AG10803 (cell line): ENCODE measurements at regions not wholly inside any gene's neighbourhood (a gene's known extent, or its start where the extent isn't known, plus 50 kb on each side); places are given as distances from the start of the nearest gene placed in this dataset.

Experiments used
- DNase-seq: peaks from one replicate; pipeline ENCODE4 v3.0.0; 2010; ENCODE audit warnings: low read depth
- H3K4me3 ChIP-seq: 2 replicates; pipeline ENCODE4 v1.5.1; 2011; ENCODE audit warnings: mild to moderate bottlenecking, low read length, control low read depth
- TF ChIP-seq, protein P1 (sequence below): conservative IDR thresholded peaks from 2 replicates; pipeline ENCODE4 v1.5.1; 2011; ENCODE audit warnings: mild to moderate bottlenecking, low read length, control low read depth, inconsistent platforms

- TF ChIP-seq, protein P1, sequence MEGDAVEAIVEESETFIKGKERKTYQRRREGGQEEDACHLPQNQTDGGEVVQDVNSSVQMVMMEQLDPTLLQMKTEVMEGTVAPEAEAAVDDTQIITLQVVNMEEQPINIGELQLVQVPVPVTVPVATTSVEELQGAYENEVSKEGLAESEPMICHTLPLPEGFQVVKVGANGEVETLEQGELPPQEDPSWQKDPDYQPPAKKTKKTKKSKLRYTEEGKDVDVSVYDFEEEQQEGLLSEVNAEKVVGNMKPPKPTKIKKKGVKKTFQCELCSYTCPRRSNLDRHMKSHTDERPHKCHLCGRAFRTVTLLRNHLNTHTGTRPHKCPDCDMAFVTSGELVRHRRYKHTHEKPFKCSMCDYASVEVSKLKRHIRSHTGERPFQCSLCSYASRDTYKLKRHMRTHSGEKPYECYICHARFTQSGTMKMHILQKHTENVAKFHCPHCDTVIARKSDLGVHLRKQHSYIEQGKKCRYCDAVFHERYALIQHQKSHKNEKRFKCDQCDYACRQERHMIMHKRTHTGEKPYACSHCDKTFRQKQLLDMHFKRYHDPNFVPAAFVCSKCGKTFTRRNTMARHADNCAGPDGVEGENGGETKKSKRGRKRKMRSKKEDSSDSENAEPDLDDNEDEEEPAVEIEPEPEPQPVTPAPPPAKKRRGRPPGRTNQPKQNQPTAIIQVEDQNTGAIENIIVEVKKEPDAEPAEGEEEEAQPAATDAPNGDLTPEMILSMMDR, result no peak
- DNase-seq, result no peak
- H3K4me3 ChIP-seq, result no peak overlapping the region
Measured at GRCh38 chr6:63440594-63440993, 120.8 kb upstream of the LGSN start.

- TF ChIP-seq, protein P1, result no peak
- no peak for DNase-seq
- H3K4me3 ChIP-seq, result no peak overlapping the region
Measured at GRCh38 chr6:63441266-63441956, 121.6 kb upstream of the LGSN start.

- TF ChIP-seq, protein P1, result no peak
- DNase-seq, result no peak
- no peak overlapping the region for H3K4me3 ChIP-seq
Measured at GRCh38 chr6:63442870-63443269, 123.1 kb upstream of the LGSN start.

- H3K4me3 ChIP-seq, result no peak overlapping the region
- TF ChIP-seq, protein P1, result no peak
- no peak for DNase-seq
Measured at GRCh38 chr6:63444768-63445167, 125.0 kb upstream of the LGSN start.

DNA sequence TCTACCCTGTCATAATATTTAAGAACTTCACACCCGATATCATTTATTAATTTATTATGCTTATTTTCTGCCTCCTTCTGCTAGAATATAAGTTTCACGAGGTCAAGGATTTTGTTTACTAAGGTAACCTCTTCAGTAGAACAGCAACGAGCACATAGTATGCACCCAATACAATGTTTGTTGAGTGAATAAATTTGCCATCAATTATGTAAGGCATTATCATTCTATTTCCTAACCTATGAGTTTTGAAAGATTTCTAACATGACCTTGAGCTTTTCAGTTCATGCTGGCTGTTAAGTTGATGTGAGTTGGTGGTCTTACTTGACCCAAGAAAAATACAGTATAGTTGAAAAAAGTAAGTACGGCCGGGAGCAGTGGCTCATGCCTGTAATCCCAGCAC lies 125.9 kb upstream of the LOC128125822 start:
- no peak for DNase-seq
- TF ChIP-seq, protein P1, result no peak
- H3K4me3 ChIP-seq, result no peak overlapping the region

DNA sequence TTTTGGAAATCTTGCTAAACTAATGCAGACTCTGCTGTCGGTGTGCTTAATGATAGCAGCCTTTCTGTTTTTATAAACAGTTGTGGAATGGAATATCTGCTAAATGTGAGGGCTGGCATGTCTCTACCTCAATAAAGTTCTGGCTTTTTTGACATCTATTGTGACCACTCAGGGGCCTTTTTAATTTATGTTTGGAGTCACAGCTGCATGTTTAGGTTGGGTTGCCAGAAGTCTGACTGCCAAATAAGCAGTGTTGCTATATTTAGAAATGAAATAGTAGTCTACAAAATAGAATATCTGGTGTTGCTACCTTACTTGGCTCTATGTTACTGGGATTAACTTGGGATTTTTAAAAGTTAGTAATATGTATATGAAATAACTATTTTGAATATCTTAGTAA lies 125.1 kb upstream of the LOC128125822 start:
- DNase-seq, result no peak
- TF ChIP-seq, protein P1, result no peak
- no peak overlapping the region for H3K4me3 ChIP-seq

DNA sequence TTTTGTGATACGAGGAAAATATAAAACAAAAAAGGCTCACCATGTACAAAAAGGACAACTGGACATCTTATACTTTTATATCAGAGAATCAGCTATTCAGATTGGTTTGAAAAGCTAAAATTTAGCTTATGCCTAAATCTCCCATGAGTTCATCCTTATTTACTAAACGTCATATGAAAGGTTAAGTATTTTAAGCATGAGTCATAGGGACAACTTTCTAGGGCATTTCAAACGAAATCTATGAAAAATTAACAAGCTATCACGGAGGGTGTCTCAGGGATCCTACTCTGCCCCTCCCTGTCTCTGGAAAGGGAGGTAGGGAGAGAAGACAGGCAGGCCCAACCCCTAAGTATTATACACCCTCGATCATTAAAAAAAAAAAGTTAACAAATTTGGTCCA lies 124.1 kb upstream of the LOC128125822 start:
- TF ChIP-seq, protein P1, result no peak
- DNase-seq, result no peak
- no peak overlapping the region for H3K4me3 ChIP-seq
